GM11168 (cell line): ENCODE measurements at regions not wholly inside any gene's neighbourhood (a gene's known extent, or its start where the extent isn't known, plus 50 kb on each side); places are given as distances from the start of the nearest gene placed in this dataset.
"Not testable (repeated sequence)": the region's sequence is repeated elsewhere in the genome, so short reads cannot be mapped to it uniquely, and the experiment has no call there.

Source experiments
- in situ Hi-C: fragments of 300-500 bp; cut with MboI; formaldehyde crosslinking; loops from one replicate; pipeline ENCODE4 v1.12.0; 2022; ENCODE audit warnings: low sequenced_read_pairs; ENCODE audit not compliant: unreplicated experiment

DNA sequence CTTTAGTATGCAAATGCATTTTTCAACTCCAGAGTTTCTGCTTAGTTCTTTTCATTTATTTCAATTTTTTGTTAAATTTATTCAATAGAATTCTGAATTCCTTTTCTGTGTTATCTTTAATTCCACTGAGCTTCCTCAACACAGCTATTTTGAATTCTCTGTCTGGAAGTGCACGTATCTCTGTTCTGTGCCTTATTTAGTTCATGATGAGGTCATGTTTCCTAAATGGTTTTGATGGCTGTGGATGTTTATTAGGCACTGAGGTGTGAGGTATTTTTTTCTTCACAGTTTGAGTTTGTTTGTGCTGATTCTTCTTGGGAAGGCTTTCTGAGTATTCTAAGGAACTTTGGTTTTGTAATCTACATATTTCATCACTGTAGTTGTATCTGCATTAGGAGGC lies 2042.8 kb upstream of the RAG2 start:
- in situ Hi-C loops: no loop called here

DNA sequence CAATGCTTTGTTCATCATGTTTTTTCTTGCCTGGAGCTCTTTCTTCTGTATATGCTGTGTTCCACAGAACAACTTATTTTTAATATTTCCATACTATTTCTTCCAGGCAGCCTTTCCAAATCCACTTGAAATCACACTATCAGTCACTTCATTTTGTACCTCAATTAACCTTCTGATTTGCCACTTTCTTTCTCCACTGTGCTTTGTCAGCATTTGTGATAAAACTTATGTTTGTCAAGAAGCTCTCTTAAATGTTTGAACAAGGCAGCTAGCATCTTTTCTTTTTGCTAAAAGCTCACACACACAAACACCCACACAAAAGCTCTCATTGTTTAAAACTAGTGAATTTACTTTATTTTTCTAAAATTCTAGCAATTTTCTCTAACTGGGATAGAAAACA lies 2014.7 kb upstream of the RAG2 start:
- in situ Hi-C loops: no loop called here

- in situ Hi-C loops: not testable (repeated sequence)
Measured at GRCh38 chr11:38601371-38601770, 2003.3 kb upstream of the RAG2 start.

GRCh38 chr11:38598418-38598817 lies 2000.4 kb upstream of the RAG2 start:
- in situ Hi-C loops: no loop called here

DNA sequence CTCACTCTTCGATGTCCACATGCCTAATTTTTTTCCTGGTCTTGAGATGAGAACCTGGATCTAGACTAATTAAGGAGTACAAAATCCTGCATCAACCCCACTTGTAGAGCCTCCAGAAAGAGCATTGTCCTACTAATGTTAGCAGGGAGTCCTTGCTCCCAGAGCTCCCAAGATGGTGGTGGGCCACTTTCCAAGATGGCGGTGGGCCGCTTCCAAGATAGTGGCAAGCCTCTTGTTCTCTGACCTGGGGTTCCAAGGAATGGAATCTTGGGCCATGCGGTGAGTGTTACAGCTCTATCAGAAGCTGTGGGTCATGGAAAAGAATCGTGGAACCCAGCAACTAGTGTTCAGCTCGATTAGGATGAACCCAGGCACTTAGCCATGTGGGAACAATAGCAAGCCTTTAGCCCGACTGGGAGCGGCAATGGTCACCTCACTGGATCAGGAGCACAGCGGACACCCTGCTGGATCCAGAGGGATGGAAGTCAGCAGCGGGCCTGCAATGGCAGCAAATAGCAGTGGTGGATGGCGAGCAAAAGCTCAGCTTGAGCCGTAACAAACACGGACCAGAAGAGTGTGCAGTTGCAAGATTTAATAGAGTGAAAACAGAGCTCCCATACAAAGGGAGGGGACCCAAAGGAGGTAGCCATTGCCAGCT lies 1997.5 kb upstream of the RAG2 start:
- in situ Hi-C loops: not testable (repeated sequence)

DNA sequence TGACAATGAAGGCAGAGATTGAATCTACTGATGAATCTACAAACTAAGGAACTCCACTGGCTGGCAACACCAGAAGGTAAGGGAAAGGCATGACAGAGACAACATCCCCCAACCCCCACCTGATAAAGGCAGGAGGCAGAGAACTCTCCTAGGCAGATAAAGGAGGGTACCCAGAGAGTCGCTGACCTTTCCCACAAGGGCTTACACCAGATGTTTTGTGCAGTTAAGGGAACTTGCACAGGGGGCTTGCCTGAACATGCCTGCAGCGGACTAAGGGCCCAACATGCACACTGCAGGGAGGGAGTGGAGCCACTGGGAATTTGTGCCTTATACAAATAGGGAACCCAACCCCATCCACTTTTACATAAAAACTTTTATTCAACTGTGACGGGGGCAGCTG lies 1996.9 kb upstream of the RAG2 start:
- in situ Hi-C loops: no loop called here

GRCh38 chr11:38593649-38594048 lies 1995.6 kb upstream of the RAG2 start:
- in situ Hi-C loops: no loop called here

- in situ Hi-C loops: no loop called here
Measured at GRCh38 chr11:38582756-38583155, 1984.7 kb upstream of the RAG2 start.

- in situ Hi-C loops: no loop called here
Measured at GRCh38 chr11:38582151-38582550, 1984.1 kb upstream of the RAG2 start.

- in situ Hi-C loops: no loop called here
Measured at GRCh38 chr11:38577769-38578168, 1979.7 kb upstream of the RAG2 start.

DNA sequence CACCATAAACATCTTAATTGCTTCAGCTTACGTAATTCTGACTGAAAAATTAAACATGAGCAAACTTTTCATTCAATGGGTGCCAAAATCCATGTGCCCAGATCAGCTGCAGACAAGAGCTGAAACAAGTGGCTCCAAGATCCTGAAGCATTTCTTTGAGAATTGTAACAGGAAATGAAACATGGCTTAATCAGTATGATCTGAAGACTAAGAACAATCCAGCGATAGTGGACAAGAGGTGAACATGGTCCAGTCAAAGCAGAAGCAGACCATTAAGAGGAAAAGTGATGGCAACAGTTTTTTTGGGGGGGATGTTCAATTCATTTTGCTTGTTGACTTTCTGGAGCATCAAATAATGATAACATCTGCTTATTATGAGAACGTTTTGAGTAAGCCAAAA lies 1964.5 kb upstream of the RAG2 start:
- in situ Hi-C loops: no loop called here

DNA sequence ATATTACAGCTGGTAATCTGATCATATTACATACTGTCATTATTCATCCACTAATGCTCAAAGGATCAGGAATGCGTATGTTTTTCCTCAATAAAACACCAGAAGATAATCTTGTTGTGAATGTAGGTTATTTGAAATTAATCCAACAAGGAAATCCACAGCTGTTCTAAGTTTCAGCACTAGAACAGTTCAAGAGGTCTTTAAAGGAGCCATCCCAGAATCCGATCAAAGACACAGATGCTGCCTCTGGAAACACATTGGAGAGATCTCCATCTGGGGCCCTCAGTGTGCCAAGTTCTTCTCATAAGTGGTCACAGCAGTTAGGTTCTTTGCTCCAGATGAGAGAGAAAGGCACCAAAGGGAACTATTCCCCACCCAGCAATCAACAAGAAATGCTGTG lies 1955.1 kb upstream of the RAG2 start:
- in situ Hi-C loops: no loop called here

- in situ Hi-C loops: no loop called here
Measured at GRCh38 chr11:38547462-38547861, 1949.4 kb upstream of the RAG2 start.

DNA sequence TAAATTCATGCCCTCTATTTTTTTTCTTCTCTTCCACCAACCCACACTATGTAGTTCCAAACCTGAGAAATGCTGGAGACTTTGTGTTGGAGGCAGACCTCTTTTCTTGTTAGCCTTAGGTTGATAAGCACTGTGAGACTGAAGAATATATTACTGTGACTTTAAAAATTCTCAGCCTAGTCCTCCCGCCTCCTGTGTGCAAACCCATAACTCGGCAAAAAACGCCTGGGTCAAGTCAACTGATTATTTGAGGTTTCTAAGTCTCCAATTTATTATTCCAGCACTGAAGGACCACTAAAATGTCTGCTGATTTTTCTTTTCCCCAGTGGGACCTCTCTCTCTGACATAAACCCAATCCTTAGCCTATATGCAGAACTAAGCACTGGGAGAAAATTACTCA lies 1946.0 kb upstream of the RAG2 start:
- in situ Hi-C loops: no loop called here

- in situ Hi-C loops: no loop called here
Measured at GRCh38 chr11:38543311-38543710, 1945.3 kb upstream of the RAG2 start.

DNA sequence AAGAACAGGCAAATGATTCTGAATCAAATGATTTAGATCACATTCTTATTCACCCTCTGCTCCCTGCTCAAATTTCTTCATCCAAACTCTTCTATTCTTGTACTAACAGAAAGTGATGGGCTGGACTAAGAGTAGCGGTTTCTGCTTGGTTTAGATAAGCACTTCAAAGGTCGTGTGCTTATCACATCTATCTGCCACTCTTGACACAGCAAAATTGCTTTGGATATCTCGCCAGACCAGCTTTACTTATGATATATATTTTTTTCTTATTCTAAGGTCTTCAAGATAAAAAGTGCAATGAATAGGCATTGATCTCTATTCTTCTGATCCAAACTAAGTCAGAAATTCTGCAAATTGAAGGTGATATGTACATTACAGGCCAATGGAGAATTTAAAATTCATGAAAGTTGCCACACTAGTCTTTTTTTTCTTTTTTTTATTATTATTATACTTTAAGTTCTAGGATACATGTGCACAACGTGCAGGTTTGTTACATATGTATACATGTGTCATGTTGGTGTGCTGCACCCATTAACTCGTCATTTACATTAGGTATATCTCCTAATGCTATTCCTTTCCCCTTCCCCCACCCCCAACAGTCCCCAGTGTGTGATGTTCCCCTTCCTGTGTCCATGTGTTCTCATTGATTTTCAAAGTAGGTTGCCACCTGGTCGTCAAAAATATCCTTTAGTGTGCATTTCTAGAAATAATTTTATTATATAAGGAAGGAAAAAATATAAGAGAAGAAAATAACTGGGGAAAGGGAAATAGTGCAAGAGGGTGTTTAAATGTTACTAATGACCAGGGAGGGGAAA lies 1941.0 kb upstream of the RAG2 start:
- in situ Hi-C loops: no loop called here

DNA sequence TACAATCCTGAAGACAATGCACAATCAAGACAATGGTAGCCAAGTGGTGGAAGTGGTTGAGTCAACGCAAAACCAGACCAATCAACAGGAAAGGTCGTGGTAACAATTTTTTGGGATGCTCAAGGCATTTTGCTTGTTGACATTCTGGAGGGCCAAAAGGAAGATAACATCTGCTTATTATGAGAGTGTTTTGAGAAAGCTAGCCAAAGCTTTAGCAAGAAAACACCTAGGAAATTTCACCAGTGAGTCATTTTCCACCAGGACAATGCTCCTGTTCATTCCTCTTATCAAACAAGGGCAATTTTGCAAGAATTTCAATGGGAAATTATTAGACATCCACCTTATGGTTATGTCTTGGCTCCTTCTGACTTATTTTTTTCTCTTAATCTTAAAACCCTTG lies 1932.2 kb upstream of the RAG2 start:
- in situ Hi-C loops: no loop called here

- in situ Hi-C loops: no loop called here
Measured at GRCh38 chr11:38524945-38525344, 1926.9 kb upstream of the RAG2 start.

DNA sequence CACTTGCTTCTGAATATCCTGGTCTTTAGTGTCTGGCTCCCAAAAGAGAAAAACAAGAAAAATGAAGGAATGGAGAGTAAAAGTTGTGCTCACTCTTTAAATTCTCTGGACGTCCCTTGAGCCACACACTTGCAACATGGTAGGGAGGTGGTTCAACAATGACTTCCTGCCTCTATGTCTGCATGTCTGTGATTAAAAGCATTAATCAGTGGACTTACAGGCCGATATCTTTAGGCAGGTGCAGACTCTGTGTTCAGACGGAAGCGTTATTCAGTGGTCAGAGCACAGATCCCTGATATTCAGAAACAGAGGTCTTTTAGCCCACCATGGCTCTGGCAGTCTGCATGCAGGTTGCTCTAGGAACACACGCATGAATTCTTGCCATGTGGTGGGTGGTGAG lies 1920.0 kb upstream of the RAG2 start:
- in situ Hi-C loops: no loop called here

DNA sequence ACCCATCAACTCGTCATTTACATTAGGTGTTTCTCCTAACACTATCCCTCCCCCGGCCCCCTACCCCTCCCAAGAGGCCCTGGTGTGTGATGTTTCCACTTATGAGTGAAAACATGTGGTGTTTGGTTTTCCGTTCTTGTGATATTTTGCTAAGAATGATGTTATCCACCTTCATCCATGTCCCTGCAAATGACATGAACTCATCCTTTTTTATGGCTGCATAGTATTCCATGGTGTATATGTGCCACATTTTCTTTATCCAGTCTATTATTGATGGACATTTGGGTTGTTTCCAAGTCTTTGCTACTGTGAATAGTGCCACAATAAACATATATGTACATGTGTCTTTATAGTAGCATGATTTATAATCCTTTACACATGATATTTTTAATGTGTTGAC lies 1914.8 kb upstream of the RAG2 start:
- in situ Hi-C loops: not testable (repeated sequence)

DNA sequence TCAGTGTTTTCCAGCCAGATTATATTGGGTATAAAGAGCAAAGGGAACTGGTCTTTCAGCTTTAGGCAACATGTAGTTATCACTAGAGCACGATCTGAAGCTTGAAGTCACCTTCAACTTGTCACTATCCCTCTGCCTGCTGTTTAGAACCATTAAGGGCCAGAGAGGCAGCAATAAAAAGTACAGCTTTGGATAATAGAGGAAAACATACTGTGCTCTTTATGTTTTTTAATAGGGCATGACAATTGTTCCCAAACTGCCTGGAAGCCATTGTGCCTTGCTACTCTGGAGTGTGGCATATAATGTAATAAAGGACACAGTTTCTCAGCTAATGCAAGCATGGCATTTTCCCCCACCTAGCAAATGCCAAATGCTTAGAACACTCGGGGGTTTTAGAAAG lies 1912.0 kb upstream of the RAG2 start:
- in situ Hi-C loops: no loop called here

DNA sequence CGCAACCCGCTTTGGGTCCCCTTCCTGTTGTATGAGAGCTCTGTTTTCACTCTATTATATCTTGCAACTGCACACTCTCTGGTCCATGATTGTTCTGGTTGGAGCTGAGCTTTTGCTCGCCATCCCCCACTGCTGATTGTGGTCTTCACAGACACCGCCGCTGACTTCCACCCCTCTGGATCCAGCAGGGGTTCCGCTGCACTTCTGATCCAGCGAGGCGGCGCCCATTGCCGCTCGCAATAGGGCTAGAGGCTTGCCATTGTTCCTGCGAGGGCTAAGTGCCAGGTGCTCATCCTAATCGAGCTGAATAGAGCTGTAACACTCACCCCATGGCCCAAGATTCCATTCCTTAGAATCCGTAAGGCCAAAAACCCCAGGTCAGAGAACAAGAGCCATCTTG lies 1905.8 kb upstream of the RAG2 start:
- in situ Hi-C loops: no loop called here
